ENCODE measurements at regions not wholly inside any gene's neighbourhood (a gene's known extent, or its start where the extent isn't known, plus 50 kb on each side); places are given as distances from the start of the nearest gene placed in this dataset.

DNA sequence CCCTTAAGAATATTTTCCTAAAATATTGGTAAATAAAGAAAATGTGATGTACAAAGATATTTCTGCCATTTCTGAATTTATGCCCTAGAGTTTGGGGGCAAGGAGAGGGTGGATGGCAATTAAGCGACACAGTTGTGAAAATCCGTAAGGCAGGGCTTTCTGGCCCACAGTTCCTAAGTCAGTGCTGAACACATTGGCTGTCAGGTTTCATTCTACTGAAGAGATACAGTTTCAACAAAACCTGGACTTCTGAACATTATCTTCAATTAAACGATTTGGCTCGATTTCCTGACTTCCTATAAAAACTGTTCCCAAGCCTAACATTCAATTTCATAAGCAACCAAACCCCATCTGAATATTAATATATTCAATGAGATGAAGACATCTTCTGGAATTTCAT, 61.1 kb upstream of the NEBL start:
- TF ChIP-seq POLR2A (IDR thresholded peaks at IDR 0.05) = no peak
- TF ChIP-seq CTCF (IDR thresholded peaks at IDR 0.05) = no peak

All from Peyer's patch (tissue), 4 donors.